ENCODE measurements at regions not wholly inside any gene's neighbourhood (a gene's known extent, or its start where the extent isn't known, plus 50 kb on each side); places are given as distances from the start of the nearest gene placed in this dataset.
A peak's percentile ranks its signal among the peaks of the same experiment; 100 is the strongest.

- WGBS, 2 donors = 79% methylated on average over 4 of the region's 4 CpGs
- DNase-seq = no peak
- Histone ChIP-seq H3K36me3 (no peaks in the 10 kb centered on the region), H3K27me3 (no peaks in the 10 kb centered on the region), H3K27ac (no peak overlapping the region), H3K4me1 (no peaks in the 10 kb centered on the region), H3K4me3 (no peak overlapping the region), H3K9me3 (peaks cover 0 to 10% (median 0%) of the 10 kb centered on the region in 11 donors)
- ATAC-seq = no peak
- TF ChIP-seq CTCF (IDR thresholded peaks at IDR 0.05) = peak in 5 of 9 donors; percentile 15 to 45 (median 25)
- intact Hi-C loops (cut with DNase I) = no loop called here
Observed at GRCh38 chr14:26730929-26731618, 133.2 kb upstream of the NOVA1 start.

DNA sequence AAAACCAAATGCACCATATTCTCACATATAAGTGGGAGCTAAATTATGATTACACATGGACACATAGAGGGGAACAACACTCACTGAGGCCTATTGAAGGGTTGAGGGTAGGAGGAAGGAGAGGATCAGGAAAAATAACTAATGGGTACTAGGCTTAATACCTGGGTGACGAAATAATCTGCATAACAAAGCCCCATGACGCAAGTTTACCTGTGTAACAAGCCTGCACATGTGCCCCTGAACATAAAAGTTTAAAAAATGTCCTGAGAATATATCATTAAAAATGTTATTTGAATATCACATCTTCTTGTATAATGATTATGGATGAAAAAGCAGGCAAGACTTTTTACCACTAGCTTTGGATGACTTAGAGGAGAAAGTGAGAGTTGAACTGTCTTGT, 138.0 kb upstream of the NOVA1 start:
- H3K27ac ChIP-seq = no peak overlapping the region
- no peak overlapping the region for H3K4me3 ChIP-seq
- DNase-seq = no peak
- intact Hi-C loops (cut with DNase I) = no loop called here
- ATAC-seq = no peak
- no peaks in the 10 kb centered on the region for H3K27me3 ChIP-seq
- no peaks in the 10 kb centered on the region for H3K4me1 ChIP-seq
- 76 to 82% methylated on average over 2 of the region's 2 CpGs for WGBS, 2 donors
- H3K36me3 ChIP-seq = no peaks in the 10 kb centered on the region
- no peak for TF ChIP-seq CTCF (IDR thresholded peaks at IDR 0.05)
- peaks cover 0 to 10% (median 0%) of the 10 kb centered on the region in 11 donors for H3K9me3 ChIP-seq

DNA sequence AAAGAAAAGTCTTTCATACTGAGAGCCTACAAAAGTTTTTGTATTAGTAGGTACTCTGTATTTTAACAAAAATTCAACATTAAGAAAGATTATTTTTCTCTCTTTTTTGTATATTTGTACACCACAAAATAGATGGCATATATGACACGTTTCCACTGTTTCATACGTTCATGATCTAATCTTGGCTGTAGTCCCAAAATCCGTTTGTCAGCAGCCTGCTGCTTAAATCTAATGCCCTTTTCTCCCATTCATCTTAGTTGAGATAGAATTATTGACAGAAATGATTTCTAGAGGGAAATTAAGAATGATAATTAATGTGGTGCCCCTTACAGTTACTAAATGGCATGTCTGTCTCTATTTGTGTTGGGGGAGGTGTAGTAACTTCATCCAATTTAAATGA, 140.7 kb upstream of the NOVA1 start:
- Histone ChIP-seq H3K27ac (no peak overlapping the region), H3K9me3 (peaks cover 0 to 10% (median 0%) of the 10 kb centered on the region in 11 donors), H3K36me3 (no peaks in the 10 kb centered on the region), H3K4me1 (no peaks in the 10 kb centered on the region), H3K4me3 (no peak overlapping the region), H3K27me3 (no peaks in the 10 kb centered on the region)
- intact Hi-C loops (cut with DNase I) = no loop called here
- TF ChIP-seq CTCF (IDR thresholded peaks at IDR 0.05) = no peak
- 18 to 29% methylated on average over 3 of the region's 3 CpGs for WGBS, 2 donors
- DNase-seq = no peak
- no peak for ATAC-seq

DNA sequence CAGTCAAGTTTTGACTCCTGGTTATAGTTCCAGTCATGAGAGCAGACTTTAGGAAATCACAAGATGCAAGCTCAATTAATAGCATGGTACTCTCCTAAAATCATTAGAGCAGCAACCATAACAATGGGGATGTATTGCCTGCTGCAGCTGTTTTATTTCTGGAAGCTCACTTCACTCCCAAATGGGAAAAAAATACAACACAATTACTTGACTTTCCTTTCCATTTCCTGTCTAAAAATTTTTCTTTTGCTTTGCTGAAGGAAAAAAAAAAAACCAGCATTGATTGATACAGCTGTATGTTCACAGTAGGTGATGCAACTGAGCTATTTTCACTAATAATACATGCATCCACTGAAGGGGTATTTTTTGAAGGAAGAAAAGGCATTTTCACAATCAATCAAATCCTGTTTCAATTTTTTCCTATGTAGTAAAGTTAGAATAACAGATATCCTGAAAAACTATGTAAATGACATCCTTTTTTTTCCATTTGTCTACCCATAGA, 143.9 kb upstream of the NOVA1 start:
- no peaks in the 10 kb centered on the region for H3K27me3 ChIP-seq
- no peaks in the 10 kb centered on the region for H3K36me3 ChIP-seq
- H3K4me3 ChIP-seq = no peak overlapping the region
- no peak overlapping the region for H3K27ac ChIP-seq
- intact Hi-C loops (cut with DNase I) = no loop called here
- no peak for TF ChIP-seq CTCF (IDR thresholded peaks at IDR 0.05)
- H3K4me1 ChIP-seq = no peaks in the 10 kb centered on the region
- ATAC-seq (no peak), DNase-seq (no peak)
- no peaks in the 10 kb centered on the region for H3K9me3 ChIP-seq

Measured in heart right ventricle (tissue), 16 donors.